H1 (cell line): ENCODE measurements at regions not wholly inside any gene's neighbourhood (a gene's known extent, or its start where the extent isn't known, plus 50 kb on each side); places are given as distances from the start of the nearest gene placed in this dataset.

ENCODE experiments used
- CTCF ChIA-PET: fragments of 300-600 bp; sonication (Branson Sonifier 250); formaldehyde crosslinking; loops from one replicate; lab custom pipeline; 2021; ENCODE audit not compliant: partially characterized antibody; lab: Charles Lee
- POLR2A ChIA-PET: fragments of 300-600 bp; sonication (Branson Sonifier 250); formaldehyde crosslinking; loops from one replicate; lab custom pipeline; 2021; ENCODE audit warnings: inconsistent platforms; ENCODE audit not compliant: partially characterized antibody; lab: Charles Lee
- DNase-seq, 2 experiments: peaks; one replicate each; pipeline versions ENCODE4 v3.0.0 to v3.0.0-alpha.2; 2010 to 2022; ENCODE audit warnings: low spot score in 2 of 2, low read depth in 1 of 2, mixed read lengths in 1 of 2
- FAIRE-seq: peaks from 2 replicates; lab custom pipeline; 2011; peaks lifted over from hg19 to GRCh38; lab: Jason Lieb, UNC
- H2AFZ ChIP-seq: 2 replicates; pipeline ENCODE4 v1.8.1; 2012; ENCODE audit warnings: low read length, inconsistent platforms
- H2AK5ac ChIP-seq: 2 replicates; pipeline ENCODE4 v1.6.1; 2013; ENCODE audit warnings: low read depth, low read length
- H2BK120ac ChIP-seq: replicated peaks from 2 replicates; pipeline ENCODE3; 2013; ENCODE audit warnings: low read depth, low read length, inconsistent platforms
- H2BK12ac ChIP-seq: 2 replicates; pipeline ENCODE4 v1.6.1; 2013; ENCODE audit warnings: low read depth, low read length
- H2BK15ac ChIP-seq: 2 replicates; pipeline ENCODE4 v1.6.1; 2013; ENCODE audit warnings: low read length
- H2BK20ac ChIP-seq: 2 replicates; pipeline ENCODE4 v1.6.1; 2013; ENCODE audit warnings: low read length
- H2BK5ac ChIP-seq: 2 replicates; pipeline ENCODE4 v1.6.1; 2013; ENCODE audit warnings: low read depth, low read length
- H3K14ac ChIP-seq: 2 replicates; pipeline ENCODE4 v1.6.1; 2013; ENCODE audit warnings: inconsistent platforms; ENCODE audit not compliant: insufficient read length
- H3K18ac ChIP-seq: 2 replicates; pipeline ENCODE4 v1.6.1; 2013; ENCODE audit warnings: low read length; ENCODE audit errors: extremely low read depth
- H3K23ac ChIP-seq: 2 replicates; pipeline ENCODE4 v1.6.1; 2013; ENCODE audit warnings: inconsistent platforms; ENCODE audit not compliant: insufficient read length
- H3K23me2 ChIP-seq: 2 replicates; pipeline ENCODE4 v1.6.1; 2013; ENCODE audit warnings: low read depth, low read length
- H3K27ac ChIP-seq: 2 replicates; pipeline ENCODE4 v1.6.1; 2011; ENCODE audit warnings: low read depth, low read length, inconsistent platforms
- H3K27me3 ChIP-seq, 4 experiments: replicated peaks in 1 of 4; 1 replicate in 1 of 4; 2 replicates in 3 of 4; pipeline versions ENCODE4 v1.6.1 to v1.8.1; 2011 to 2013; ENCODE audit warnings: low read length in 3 of 4, mild to moderate bottlenecking in 3 of 4, inconsistent platforms in 2 of 4, mixed read lengths in 2 of 4, moderate library complexity in 1 of 4; ENCODE audit not compliant: control insufficient read depth in 3 of 4, insufficient read depth in 3 of 4; ENCODE audit errors: extremely low read depth in 1 of 4
- H3K36me3 ChIP-seq, 4 experiments: 2 replicates each; pipeline versions ENCODE4 v1.6.1 to v1.8.1; 2011 to 2013; ENCODE audit warnings: mild to moderate bottlenecking in 4 of 4, low read length in 3 of 4, moderate library complexity in 2 of 4, control low read depth in 1 of 4, inconsistent platforms in 1 of 4; ENCODE audit not compliant: insufficient read depth in 4 of 4, control insufficient read depth in 2 of 4
- H3K4ac ChIP-seq: replicated peaks from 2 replicates; pipeline ENCODE3; 2013; ENCODE audit warnings: low read length, low read depth, mixed read lengths, inconsistent platforms; ENCODE audit not compliant: insufficient read length
- H3K4me1 ChIP-seq, 4 experiments: replicated peaks in 1 of 4; 1 replicate in 1 of 4; 2 replicates in 3 of 4; pipeline versions ENCODE4 v1.6.1 to v1.8.1; 2011 to 2013; ENCODE audit warnings: low read length in 3 of 4, inconsistent platforms in 2 of 4, mixed read lengths in 1 of 4; ENCODE audit not compliant: insufficient read depth in 4 of 4, control insufficient read depth in 3 of 4
- H3K4me2 ChIP-seq, 2 experiments: 2 replicates each; pipeline versions ENCODE4 v1.6.1 to v1.8.1; 2011 to 2013; ENCODE audit warnings: low read depth in 2 of 2, low read length in 2 of 2, control low read depth in 1 of 2, inconsistent platforms in 1 of 2, mild to moderate bottlenecking in 1 of 2; ENCODE audit not compliant: insufficient read depth in 1 of 2
- H3K4me3 ChIP-seq, 4 experiments: fragments of 200-600, 300-600 bp in 1 of 4; sonication (generic), shearing (Covaris generic), sonication (Bioruptor Twin) in 1 of 4; 2 replicates each; pipeline versions ENCODE4 v1.5.1 to v1.8.1; 2011 to 2016; ENCODE audit warnings: low read length in 4 of 4, low read depth in 3 of 4, control low read depth in 2 of 4, inconsistent platforms in 2 of 4, mild to moderate bottlenecking in 2 of 4, mixed read lengths in 1 of 4, moderate library complexity in 1 of 4; ENCODE audit not compliant: insufficient read depth in 2 of 4; ENCODE audit errors: extremely low read depth in 1 of 4
- H3K56ac ChIP-seq: replicated peaks from 2 replicates; pipeline ENCODE3; 2013; ENCODE audit warnings: low read depth, mild to moderate bottlenecking, mixed read lengths, low read length, inconsistent platforms; ENCODE audit not compliant: insufficient read length
- H3K79me1 ChIP-seq: 2 replicates; pipeline ENCODE4 v1.6.1; 2013; ENCODE audit warnings: low read depth, low read length, control low read depth
- H3K79me2 ChIP-seq, 2 experiments: 2 replicates each; pipeline versions ENCODE4 v1.6.1 to v1.8.1; 2012 to 2013; ENCODE audit warnings: low read length in 2 of 2, mild to moderate bottlenecking in 2 of 2, inconsistent platforms in 1 of 2; ENCODE audit not compliant: insufficient read depth in 2 of 2, control insufficient read depth in 1 of 2
- H3K9ac ChIP-seq, 4 experiments: replicated peaks in 1 of 4; 1 replicate in 1 of 4; 2 replicates in 3 of 4; pipeline versions ENCODE4 v1.6.1 to v1.8.1; 2011 to 2013; ENCODE audit warnings: low read depth in 3 of 4, low read length in 3 of 4, control low read depth in 2 of 4, mild to moderate bottlenecking in 2 of 4, moderate library complexity in 2 of 4, inconsistent platforms in 1 of 4; ENCODE audit errors: extremely low read depth in 1 of 4
- H3K9me3 ChIP-seq, 2 experiments: 2 replicates each; pipeline versions ENCODE4 v1.6.1 to v1.8.1; 2012 to 2013; ENCODE audit warnings: mild to moderate bottlenecking in 2 of 2, moderate library complexity in 2 of 2, control low read depth in 1 of 2, inconsistent platforms in 1 of 2, low read depth in 1 of 2, low read length in 1 of 2, mixed read lengths in 1 of 2; ENCODE audit not compliant: insufficient read depth in 2 of 2
- H4K20me1 ChIP-seq, 2 experiments: replicated peaks in 1 of 2; 2 replicates each; pipeline versions ENCODE3 to v1.8.1; 2011 to 2013; ENCODE audit warnings: inconsistent platforms in 2 of 2, low read length in 2 of 2, mild to moderate bottlenecking in 1 of 2; ENCODE audit not compliant: insufficient read depth in 2 of 2, control insufficient read depth in 1 of 2
- H4K5ac ChIP-seq: 2 replicates; pipeline ENCODE4 v1.6.1; 2013; ENCODE audit warnings: low read length, low read depth, mixed read lengths, inconsistent platforms; ENCODE audit not compliant: insufficient read length
- H4K8ac ChIP-seq: 2 replicates; pipeline ENCODE4 v1.8.0; 2013; ENCODE audit warnings: mild to moderate bottlenecking, moderate library complexity, low read length, inconsistent platforms; ENCODE audit not compliant: insufficient read depth; ENCODE audit errors: extremely low read depth
- H4K91ac ChIP-seq: replicated peaks from 2 replicates; pipeline ENCODE3; 2013; ENCODE audit warnings: low read length, mixed read lengths, inconsistent platforms; ENCODE audit not compliant: insufficient read length
- ASH2L ChIP-seq: fragments of 200-600, 300-600 bp; sonication (generic); IDR thresholded peaks from one replicate; pipeline ENCODE4 v1.7.1; 2017; ENCODE audit warnings: low read length
- CTCF ChIP-seq, 3 experiments: IDR thresholded peaks; 1 replicate in 2 of 3; 2 replicates in 1 of 3; pipeline versions ENCODE4 v1.5.1 to v1.6.1; 2011; ENCODE audit warnings: low read length in 3 of 3, mild to moderate bottlenecking in 3 of 3, inconsistent platforms in 2 of 3, low read depth in 1 of 3, moderate library complexity in 1 of 3; ENCODE audit not compliant: insufficient read depth in 1 of 3; ENCODE audit errors: control extremely low read depth in 1 of 3
- HDAC6 ChIP-seq: IDR thresholded peaks from one replicate; pipeline ENCODE4 v1.7.1; 2012; ENCODE audit warnings: low read depth, mild to moderate bottlenecking, inconsistent platforms, low read length, moderate library complexity
- JUN ChIP-seq: IDR thresholded peaks from 2 replicates; pipeline ENCODE4 v1.6.1; 2011; ENCODE audit warnings: low read depth, mild to moderate bottlenecking, improper control_type of control experiment, low read length
- KDM5A ChIP-seq: fragments of 200-600 bp; IDR thresholded peaks from 2 replicates; pipeline ENCODE4 v1.7.1; 2012; ENCODE audit warnings: mild to moderate bottlenecking, low read length, inconsistent platforms, mixed read lengths
- MAX ChIP-seq: IDR thresholded peaks from 2 replicates; pipeline ENCODE4 v1.6.1; 2012; ENCODE audit warnings: inconsistent platforms
- PHF8 ChIP-seq: fragments of 200-600 bp; sonication (generic); conservative IDR thresholded peaks from 2 replicates; pipeline ENCODE4 v1.7.1; 2012; ENCODE audit warnings: low read depth, mild to moderate bottlenecking, inconsistent platforms, low read length, moderate library complexity
- SP4 ChIP-seq: IDR thresholded peaks from 2 replicates; pipeline ENCODE4 v1.6.1; 2012; ENCODE audit warnings: low read length, inconsistent platforms
- TAF1 ChIP-seq: IDR thresholded peaks from 2 replicates; pipeline ENCODE4 v1.6.1; 2011; ENCODE audit warnings: mild to moderate bottlenecking, low read depth, low read length
- USF2 ChIP-seq: IDR thresholded peaks from 2 replicates; pipeline ENCODE4 v1.6.1; 2011; ENCODE audit warnings: low read length, improper control_type of control experiment
- WGBS, 2 experiments: shearing (Covaris generic) in 1 of 2; methylation state at CpG; one replicate each; pipeline versions ENCODE4 v1.1.6 to v1.1.7; 2013 to 2015; ENCODE audit warnings: low lambda C conversion rate in 2 of 2, mixed read lengths in 2 of 2, inconsistent platforms in 1 of 2, low coverage in 1 of 2, missing lambda C conversion rate in 1 of 2; ENCODE audit not compliant: insufficient replicate concordance in 2 of 2, insufficient coverage in 1 of 2, insufficient read length in 1 of 2; ENCODE audit errors: extremely low coverage in 1 of 2, missing lambda C conversion rate in 1 of 2; 5-methylcytosine and 5-hydroxymethylcytosine counted together

- Histone ChIP-seq H3K18ac (no peak overlapping the region), H3K14ac (no peak overlapping the region), H2AK5ac (no peak overlapping the region), H3K9ac (no peak overlapping the region), H3K56ac (no peak overlapping the region), H3K36me3 (no peaks in the 10 kb centered on the region), H2BK5ac (no peak overlapping the region), H3K23me2 (no peaks in the 10 kb centered on the region), H2BK12ac (no peak overlapping the region), H2BK120ac (no peak overlapping the region), H3K4me3 (no peak overlapping the region), H3K4ac (no peak overlapping the region), H4K8ac (no peak overlapping the region), H4K91ac (no peak overlapping the region), H4K20me1 (no peaks in the 10 kb centered on the region), H3K4me2 (peak overlapping the region; percentile 1 to 16; a peak in 1 of 4 replicates), H3K9me3 (no peaks in the 10 kb centered on the region), H3K79me2 (no peaks in the 10 kb centered on the region), H2BK20ac (no peak overlapping the region), H3K27ac (no peak overlapping the region), H4K5ac (no peak overlapping the region), H3K27me3 (no peaks in the 10 kb centered on the region), H3K23ac (no peak overlapping the region), H3K79me1 (no peaks in the 10 kb centered on the region), H2AFZ (no peak overlapping the region), H3K4me1 (peaks cover 0 to 10% (median 6%) of the 10 kb centered on the region in 4 experiments; a peak in 2 of 7 replicates), H2BK15ac (no peak overlapping the region)
- ChIA-PET POLR2A (no interaction called here), CTCF (interaction anchor here (0.6 to 1.5 kb wide), 3 partner anchors 10 to 45 kb away, joined by 3 to 5 read pairs (median 3); no protein-coding TSS in a partner anchor)
- DNase-seq, result no peak
- 69% methylated on average over 5 of the region's 5 CpGs; no CpG with 5 or more reads in 1 of the 2 experiments for WGBS, 2 experiments
- no peak for FAIRE-seq
- no peak for TF ChIP-seq SP4
- TF ChIP-seq ASH2L, result no peak
- TF ChIP-seq CTCF (IDR thresholded peaks at IDR 0.05; ENCODE audit: control extremely low read depth in 1 of 3, insufficient read depth in 1 of 3, low read depth in 1 of 3, low read length in 3 of 3), result no peak
- TF ChIP-seq HDAC6, result no peak
- TF ChIP-seq JUN, result no peak
- TF ChIP-seq MAX, result no peak
- no peak for TF ChIP-seq KDM5A
- TF ChIP-seq USF2, result no peak
- no peak for TF ChIP-seq PHF8
- TF ChIP-seq TAF1, result no peak
- TF ChIP-seq, all 59 proteins: peak for 0
Measured at GRCh38 chr15:36039996-36040572, 494.1 kb upstream of the DPH6 start.
